ENCODE measurements at regions not wholly inside any gene's neighbourhood (a gene's known extent, or its start where the extent isn't known, plus 50 kb on each side); places are given as distances from the start of the nearest gene placed in this dataset.

GRCh38 chr6:122050242-122050755 is 349.2 kb upstream of the HSF2 start:
- Histone ChIP-seq H4K20me1 (replicated peaks; ENCODE audit: control insufficient read depth, insufficient read depth, low read length) (no peaks in the 10 kb centered on the region), H3K4me2 (ENCODE audit: insufficient read depth, low read length) (no peak overlapping the region), H3K4me3 (no peak overlapping the region), H3K79me2 (ENCODE audit: control insufficient read depth, insufficient read depth, low read length) (no peaks in the 10 kb centered on the region), H3K27me3 (ENCODE audit: control insufficient read depth in 2 of 2, insufficient read depth in 2 of 2, low read length in 2 of 2) (no peaks in the 10 kb centered on the region), H3K36me3 (ENCODE audit: control insufficient read depth, insufficient read depth, low read length) (no peaks in the 10 kb centered on the region), H2AFZ (ENCODE audit: low read depth, low read length) (no peak overlapping the region), H3K4me1 (replicated peaks in 1 of 2; ENCODE audit: control insufficient read depth in 2 of 2, insufficient read depth in 2 of 2, low read length in 2 of 2) (no peaks in the 10 kb centered on the region), H3K9ac (ENCODE audit: insufficient read depth in 1 of 2, low read depth in 2 of 2, low read length in 2 of 2) (no peak overlapping the region), H3K9me3 (replicated peaks; ENCODE audit: control insufficient read depth, insufficient read depth, low read depth, low read length) (no peaks in the 10 kb centered on the region), H3K27ac (ENCODE audit: extremely low read depth, low read depth, low read length) (no peak overlapping the region), H3K9me1 (ENCODE audit: control insufficient read depth, insufficient read depth, low read length) (no peaks in the 10 kb centered on the region)
- no peak for FAIRE-seq
- ChIA-PET CTCF (ENCODE audit: low intra/inter-chr PET ratio) (no interaction called here), POLR2A (no interaction called here)
- DNase-seq (ENCODE audit: extremely low read depth in 1 of 4, low spot score in 3 of 4), result no peak
- ATAC-seq, result no peak
- intact Hi-C loops (cut with micrococcal nuclease), result no loop called here
- TF ChIP-seq FOXJ3 (CRISPR knock-in tag; IDR thresholded peaks at IDR 0.05) (no peak), RFX1 (IDR thresholded peaks at IDR 0.05) (no peak), CHD4 (IDR thresholded peaks at IDR 0.05; ENCODE audit: insufficient read depth, insufficient replicate concordance, low read depth, low read length, poor library complexity, severe bottlenecking) (no peak), MITF (IDR thresholded peaks at IDR 0.05) (no peak), SFPQ (IDR thresholded peaks at IDR 0.05; ENCODE audit: low read depth, low read length) (no peak)
- TF ChIP-seq, protein P1, sequence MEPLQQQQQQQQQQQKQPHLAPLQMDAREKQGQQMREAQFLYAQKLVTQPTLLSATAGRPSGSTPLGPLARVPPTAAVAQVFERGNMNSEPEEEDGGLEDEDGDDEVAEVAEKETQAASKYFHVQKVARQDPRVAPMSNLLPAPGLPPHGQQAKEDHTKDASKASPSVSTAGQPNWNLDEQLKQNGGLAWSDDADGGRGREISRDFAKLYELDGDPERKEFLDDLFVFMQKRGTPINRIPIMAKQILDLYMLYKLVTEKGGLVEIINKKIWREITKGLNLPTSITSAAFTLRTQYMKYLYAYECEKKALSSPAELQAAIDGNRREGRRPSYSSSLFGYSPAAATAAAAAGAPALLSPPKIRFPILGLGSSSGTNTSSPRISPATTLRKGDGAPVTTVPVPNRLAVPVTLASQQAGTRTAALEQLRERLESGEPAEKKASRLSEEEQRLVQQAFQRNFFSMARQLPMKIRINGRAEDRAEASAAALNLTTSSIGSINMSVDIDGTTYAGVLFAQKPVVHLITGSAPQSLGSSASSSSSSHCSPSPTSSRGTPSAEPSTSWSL (CRISPR knock-in tag; IDR thresholded peaks at IDR 0.05; ENCODE audit: borderline replicate concordance), result no peak
- BruUV-seq (replicated peaks), result no TSS peak
- in situ Hi-C loops (cut with MboI), result no loop called here

All from K562 (cell line).